Heart right ventricle (tissue), 16 donors: ENCODE measurements at regions not wholly inside any gene's neighbourhood (a gene's known extent, or its start where the extent isn't known, plus 50 kb on each side); places are given as distances from the start of the nearest gene placed in this dataset.

Source experiments
- ATAC-seq, 8 donors: fragments of 200-7000 bp; cut with Tn5 transposase; one replicate each; pipeline ENCODE4 v1.9.1; 2020; ENCODE audit warnings: mild to moderate bottlenecking in 8 of 8, moderate library complexity in 8 of 8, moderate number of reproducible peaks in 1 of 8
- DNase-seq, 2 donors: peaks; one replicate each; pipeline ENCODE4 v3.0.0-alpha.2; 2020
- H3K27ac ChIP-seq, 10 donors: fragments of 200-600 bp; sonication (generic) in 2 of 10; one replicate each; pipeline versions ENCODE4 v1.5.0 to v1.8.0; 2020 to 2022; ENCODE audit warnings: mild to moderate bottlenecking in 3 of 10
- H3K27me3 ChIP-seq, 7 donors: fragments of 200-600 bp; one replicate each; pipeline ENCODE4 v1.8.0; 2021 to 2022; ENCODE audit warnings: mild to moderate bottlenecking in 2 of 7
- H3K36me3 ChIP-seq, 9 donors: fragments of 200-600 bp; sonication (generic) in 1 of 9; one replicate each; pipeline versions ENCODE4 v1.5.0 to v1.8.0; 2020 to 2022; ENCODE audit warnings: mild to moderate bottlenecking in 2 of 9
- H3K4me1 ChIP-seq, 9 donors: fragments of 200-600 bp; sonication (generic) in 1 of 9; one replicate each; pipeline versions ENCODE4 v1.5.0 to v1.8.0; 2020 to 2022; ENCODE audit warnings: mild to moderate bottlenecking in 4 of 9
- H3K4me3 ChIP-seq, 10 donors: fragments of 200-600 bp; sonication (generic) in 2 of 10; one replicate each; pipeline versions ENCODE4 v1.5.0 to v1.8.0; 2020 to 2022; ENCODE audit warnings: mild to moderate bottlenecking in 7 of 10, moderate library complexity in 2 of 10
- H3K9me3 ChIP-seq, 11 donors: fragments of 200-600 bp in 10 of 11; sonication (generic) in 2 of 11; one replicate each; pipeline versions ENCODE4 v1.5.0 to v1.8.0; 2013 to 2022; ENCODE audit warnings: mild to moderate bottlenecking in 2 of 11, control low read depth in 1 of 11, moderate library complexity in 1 of 11
- CTCF ChIP-seq, 9 donors: fragments of 200-600 bp; sonication (generic) in 2 of 9; IDR thresholded peaks; one replicate each; pipeline versions ENCODE4 v1.5.0 to v1.8.0; 2021 to 2022; ENCODE audit warnings: antibody characterized with exemption in 9 of 9, mild to moderate bottlenecking in 5 of 9, moderate library complexity in 1 of 9
- WGBS, 2 donors: extraction: QIAGEN DNeasy Blood & Tissue Kit; methylation state at CpG; one replicate each; pipeline ENCODE4 v1.1.7; 2013; ENCODE audit warnings: inconsistent platforms in 1 of 2; 5-methylcytosine and 5-hydroxymethylcytosine counted together
- intact Hi-C, 10 donors: fragments of 100-400 bp; cut with DNase I; formaldehyde crosslinking; loops; one replicate each; pipeline versions ENCODE4 v1.11.1 to v1.14.2; 2022
- donor health status: Arrhythmogenic right ventricular cardiomyopathy.
- donor health status: ischemic (EF 13 %, LVEDD 7.1; RV severe dilation, severe dysfunction).
- donor health status: healthy with polysubstance abuse.
- donor health status: DM: no; HTN: yes; CAD: no.
- donor health status: DM: no; HTN: no; CAD: no.
- donor health status: ischemic (EF 25% LVEDD 6.9; RV normal size, moderate dysfunction).
- donor health status: ischemic (EF 25% LVEDD 5.7; RV mildly dilated, moderate dysfunction).
- donor health status: healthy.
- donor health status: DM: yes; HTN: yes; CAD: no.
- donor health status: Ischemic cardiomyopathy.
- donor health status: ischemic (EF 35%, LVEDD 5.7; RV mildly dilated, moderate dysfunction).
- donor health status: nonischemic (EF 11% LVEDD 7.7; RV severe dilation, severe dysfunction).
- donor health status: DM: yes; HTN: yes; CAD: no.
- donor health status: PGD.
- donor health status: ischemic (EF 29% LVEDD 5.4; RV normal size, mild dysfunction).
- donor health status: nonischemic (EF 23%, LVEDD 6.1; RV moderate dilation, normal function).

GRCh38 chr2:12059616-12060441 is 313.4 kb downstream of the LPIN1 start:
- Histone ChIP-seq H3K4me3 (no peak overlapping the region), H3K27ac (no peak overlapping the region), H3K9me3 (peaks cover 0 to 6% (median 0%) of the 10 kb centered on the region in 11 donors), H3K4me1 (peaks cover 0 to 16% (median 0%) of the 10 kb centered on the region in 9 donors), H3K36me3 (no peaks in the 10 kb centered on the region), H3K27me3 (peaks cover 0 to 8% (median 0%) of the 10 kb centered on the region in 7 donors)
- DNase-seq (no peak), ATAC-seq (no peak)
- intact Hi-C loops: no loop called here
- TF ChIP-seq CTCF (IDR thresholded peaks at IDR 0.05): no peak
- whole genome bisulfite sequencing, 2 donors: 77 to 86% methylated on average over 2 of the region's 2 CpGs

DNA sequence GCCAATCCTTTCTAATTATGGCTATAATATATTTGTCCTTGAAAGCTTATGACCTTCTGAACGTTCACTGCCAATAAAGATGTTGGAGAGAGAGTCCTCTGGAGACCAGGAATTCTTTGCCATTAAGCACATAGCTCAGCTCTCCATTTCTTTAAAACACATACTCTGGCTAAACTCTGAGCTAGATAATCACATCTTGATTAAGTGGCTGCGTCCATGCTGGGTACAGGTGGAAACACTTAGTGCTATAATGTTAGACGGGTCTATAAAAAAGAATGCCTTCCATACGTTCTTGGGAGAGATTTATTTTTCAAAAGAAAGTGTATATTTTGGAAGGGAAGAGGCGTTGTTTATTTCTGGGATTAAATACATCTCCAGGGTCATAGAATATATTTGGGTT is 314.5 kb downstream of the LPIN1 start:
- no peak for TF ChIP-seq CTCF (IDR thresholded peaks at IDR 0.05)
- 59 to 75% methylated on average over 5 of the region's 5 CpGs for WGBS, 2 donors
- ATAC-seq: no peak

DNA sequence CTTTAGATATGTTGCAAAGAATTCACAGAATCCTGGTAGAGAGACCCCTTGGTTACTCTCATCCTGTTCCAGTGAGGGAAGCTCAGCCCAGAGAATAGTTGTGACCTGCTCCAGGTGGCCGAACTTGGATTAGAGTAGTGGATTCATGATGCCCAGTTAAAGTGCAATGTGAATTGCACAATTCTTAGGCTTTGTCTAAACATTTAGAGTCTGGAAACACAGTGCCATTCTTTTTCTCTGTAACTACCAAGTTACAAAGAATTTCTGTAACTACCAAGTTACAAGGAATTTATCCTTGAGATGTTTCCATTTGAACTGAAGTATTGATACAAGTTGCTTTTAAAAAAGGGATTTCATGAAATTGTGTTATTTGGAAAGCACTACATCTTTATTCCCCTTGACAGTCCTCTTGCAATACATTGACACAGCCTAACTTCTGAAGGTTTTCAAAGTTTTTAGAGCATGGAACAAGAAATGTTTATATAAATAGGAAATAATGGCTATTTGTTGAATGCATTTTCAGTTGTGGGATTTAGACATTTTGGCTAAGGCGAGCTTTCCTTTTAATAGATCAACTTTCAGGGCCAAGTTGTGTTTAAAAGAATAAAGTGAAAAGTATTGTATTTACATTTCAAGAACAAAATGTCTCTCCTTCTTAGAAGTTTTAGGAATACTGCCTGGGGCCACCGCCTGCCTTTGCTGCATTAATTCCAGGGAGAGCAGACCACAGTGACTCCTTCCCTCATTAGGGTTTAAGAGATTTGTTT is 315.0 kb downstream of the LPIN1 start:
- Histone ChIP-seq H3K4me1 (peaks cover 0 to 16% (median 0%) of the 10 kb centered on the region in 9 donors), H3K4me3 (no peak overlapping the region), H3K27me3 (peaks cover 0 to 8% (median 0%) of the 10 kb centered on the region in 7 donors), H3K36me3 (no peaks in the 10 kb centered on the region), H3K27ac (no peak overlapping the region), H3K9me3 (peaks cover 0 to 10% (median 0%) of the 10 kb centered on the region in 11 donors)
- 85 to 95% methylated on average over 3 of the region's 3 CpGs for WGBS, 2 donors
- intact Hi-C loops: no loop called here
- TF ChIP-seq CTCF (IDR thresholded peaks at IDR 0.05): no peak
- ATAC-seq (no peak), DNase-seq (no peak)

More for the DNA sequence above, 314.5 kb downstream of the LPIN1 start:
- Histone ChIP-seq H3K4me1 (peaks cover 0 to 16% (median 0%) of the 10 kb centered on the region in 9 donors), H3K9me3 (peaks cover 0 to 10% (median 0%) of the 10 kb centered on the region in 11 donors), H3K27ac (no peak overlapping the region), H3K27me3 (peaks cover 0 to 8% (median 0%) of the 10 kb centered on the region in 7 donors), H3K4me3 (no peak overlapping the region), H3K36me3 (no peaks in the 10 kb centered on the region)
- intact Hi-C loops: no loop called here
- no peak for DNase-seq

- Histone ChIP-seq H3K4me1 (peaks cover 0 to 12% (median 0%) of the 10 kb centered on the region in 9 donors), H3K9me3 (peaks cover 0 to 10% (median 0%) of the 10 kb centered on the region in 11 donors), H3K36me3 (no peaks in the 10 kb centered on the region), H3K27ac (no peak overlapping the region), H3K4me3 (no peak overlapping the region), H3K27me3 (peaks cover 0 to 4% (median 0%) of the 10 kb centered on the region in 7 donors)
- WGBS, 2 donors: 93 to 97% methylated on average over 2 of the region's 2 CpGs
- no peak for TF ChIP-seq CTCF (IDR thresholded peaks at IDR 0.05)
- intact Hi-C loops: no loop called here
- ATAC-seq (no peak), DNase-seq (no peak)
These were observed 315.6 kb downstream of the LPIN1 start for GRCh38 chr2:12062053-12062395.
